ENCODE measurements at regions not wholly inside any gene's neighbourhood (a gene's known extent, or its start where the extent isn't known, plus 50 kb on each side); places are given as distances from the start of the nearest gene placed in this dataset.

DNA sequence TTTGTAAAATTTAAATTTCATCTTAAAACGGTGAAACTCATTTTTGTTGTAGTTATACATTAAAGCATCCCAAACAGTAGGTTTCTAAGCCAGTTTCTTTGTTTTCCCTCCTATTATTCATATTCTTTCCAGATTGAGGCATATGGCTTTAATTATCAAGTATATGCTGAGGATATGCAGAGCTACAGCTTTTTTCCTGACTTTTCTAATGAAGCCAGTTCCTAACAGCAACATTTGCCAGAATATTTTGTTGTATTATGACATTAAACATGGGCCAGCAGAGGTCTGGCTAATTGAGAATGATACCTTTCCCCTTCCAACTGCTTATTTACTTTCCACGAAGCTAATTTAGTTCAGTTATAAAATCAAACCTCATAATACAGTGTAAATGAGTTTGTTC, 75.3 kb downstream of the SLIT2 start:
- no peak for DNase-seq (ENCODE audit: low spot score in 2 of 2)
- H3K4me3 ChIP-seq = no peak overlapping the region

DNA sequence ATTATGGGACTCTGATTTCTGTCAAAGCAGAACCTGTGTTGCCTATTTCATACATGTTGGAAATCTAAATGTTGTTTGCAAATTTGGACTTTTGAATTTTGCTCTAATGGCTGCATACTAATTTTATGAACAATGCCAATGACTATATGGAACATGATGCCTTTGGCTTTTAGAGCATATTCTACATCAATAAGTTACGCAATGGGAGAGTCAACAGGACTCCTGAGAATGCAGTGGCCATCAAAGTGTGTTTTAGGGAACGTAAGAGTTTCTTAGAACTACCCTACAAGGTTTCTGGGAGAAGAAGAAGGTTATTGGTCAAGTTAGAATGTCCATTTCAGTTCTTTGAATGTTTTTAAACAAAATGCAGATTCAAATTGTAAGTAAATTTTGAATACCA, 76.1 kb downstream of the SLIT2 start:
- H3K27me3 ChIP-seq = no peaks in the 10 kb centered on the region
- TF ChIP-seq, protein P1, sequence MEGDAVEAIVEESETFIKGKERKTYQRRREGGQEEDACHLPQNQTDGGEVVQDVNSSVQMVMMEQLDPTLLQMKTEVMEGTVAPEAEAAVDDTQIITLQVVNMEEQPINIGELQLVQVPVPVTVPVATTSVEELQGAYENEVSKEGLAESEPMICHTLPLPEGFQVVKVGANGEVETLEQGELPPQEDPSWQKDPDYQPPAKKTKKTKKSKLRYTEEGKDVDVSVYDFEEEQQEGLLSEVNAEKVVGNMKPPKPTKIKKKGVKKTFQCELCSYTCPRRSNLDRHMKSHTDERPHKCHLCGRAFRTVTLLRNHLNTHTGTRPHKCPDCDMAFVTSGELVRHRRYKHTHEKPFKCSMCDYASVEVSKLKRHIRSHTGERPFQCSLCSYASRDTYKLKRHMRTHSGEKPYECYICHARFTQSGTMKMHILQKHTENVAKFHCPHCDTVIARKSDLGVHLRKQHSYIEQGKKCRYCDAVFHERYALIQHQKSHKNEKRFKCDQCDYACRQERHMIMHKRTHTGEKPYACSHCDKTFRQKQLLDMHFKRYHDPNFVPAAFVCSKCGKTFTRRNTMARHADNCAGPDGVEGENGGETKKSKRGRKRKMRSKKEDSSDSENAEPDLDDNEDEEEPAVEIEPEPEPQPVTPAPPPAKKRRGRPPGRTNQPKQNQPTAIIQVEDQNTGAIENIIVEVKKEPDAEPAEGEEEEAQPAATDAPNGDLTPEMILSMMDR (IDR thresholded peaks at IDR 0.05) = no peak
- TF ChIP-seq POLR2A (IDR thresholded peaks at IDR 0.05) = no peak
- no peaks in the 10 kb centered on the region for H3K4me1 ChIP-seq
- no peak overlapping the region for H3K27ac ChIP-seq
- H3K36me3 ChIP-seq = no peaks in the 10 kb centered on the region
- no peak overlapping the region for H3K4me3 ChIP-seq
- DNase-seq (ENCODE audit: low spot score in 2 of 2) = no peak
- 86% methylated on average over 2 of the region's 2 CpGs for whole genome bisulfite sequencing
- H3K9me3 ChIP-seq = no peaks in the 10 kb centered on the region

More for the DNA sequence above, 75.3 kb downstream of the SLIT2 start:
- WGBS = 52% methylated on average over 2 of the region's 2 CpGs
- Histone ChIP-seq H3K36me3 (no peaks in the 10 kb centered on the region), H3K4me1 (no peaks in the 10 kb centered on the region), H3K27ac (no peak overlapping the region), H3K27me3 (no peaks in the 10 kb centered on the region), H3K9me3 (no peaks in the 10 kb centered on the region)
- TF ChIP-seq POLR2A (IDR thresholded peaks at IDR 0.05) (no peak), POLR2AphosphoS5 (IDR thresholded peaks at IDR 0.05) (no peak), EP300 (IDR thresholded peaks at IDR 0.05) (no peak)
- TF ChIP-seq, protein P1 (IDR thresholded peaks at IDR 0.05) = no peak

DNA sequence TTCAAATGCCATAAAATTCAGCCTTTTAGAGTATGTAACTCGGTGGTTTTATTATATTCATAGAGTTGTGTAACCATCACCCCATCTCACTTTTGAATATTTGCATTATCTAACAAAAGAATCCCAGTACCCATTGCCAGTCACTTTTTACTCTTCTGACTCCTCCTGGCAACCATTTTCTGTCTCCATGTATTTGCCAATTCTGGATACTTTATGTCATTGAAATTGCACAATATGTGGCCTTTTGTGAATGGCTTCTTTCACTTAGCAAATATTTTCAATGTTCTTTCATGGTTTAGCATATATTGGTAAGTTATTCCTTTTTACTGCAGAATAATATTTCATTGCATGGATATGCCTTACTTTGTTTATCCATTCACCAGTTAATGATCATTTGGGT, 79.9 kb downstream of the SLIT2 start:
- H3K36me3 ChIP-seq = no peaks in the 10 kb centered on the region
- H3K4me1 ChIP-seq = no peaks in the 10 kb centered on the region
- no peaks in the 10 kb centered on the region for H3K9me3 ChIP-seq
- DNase-seq (ENCODE audit: low spot score in 2 of 2) = no peak
- no peak overlapping the region for H3K4me3 ChIP-seq
- WGBS = 65% methylated on average over 1 of the region's 1 CpG
- TF ChIP-seq, protein P1 (IDR thresholded peaks at IDR 0.05) = no peak
- TF ChIP-seq EP300 (IDR thresholded peaks at IDR 0.05) = no peak
- no peak for TF ChIP-seq POLR2A (IDR thresholded peaks at IDR 0.05)
- TF ChIP-seq POLR2AphosphoS5 (IDR thresholded peaks at IDR 0.05) = no peak
- H3K27me3 ChIP-seq = no peaks in the 10 kb centered on the region
- H3K27ac ChIP-seq = no peak overlapping the region

DNA sequence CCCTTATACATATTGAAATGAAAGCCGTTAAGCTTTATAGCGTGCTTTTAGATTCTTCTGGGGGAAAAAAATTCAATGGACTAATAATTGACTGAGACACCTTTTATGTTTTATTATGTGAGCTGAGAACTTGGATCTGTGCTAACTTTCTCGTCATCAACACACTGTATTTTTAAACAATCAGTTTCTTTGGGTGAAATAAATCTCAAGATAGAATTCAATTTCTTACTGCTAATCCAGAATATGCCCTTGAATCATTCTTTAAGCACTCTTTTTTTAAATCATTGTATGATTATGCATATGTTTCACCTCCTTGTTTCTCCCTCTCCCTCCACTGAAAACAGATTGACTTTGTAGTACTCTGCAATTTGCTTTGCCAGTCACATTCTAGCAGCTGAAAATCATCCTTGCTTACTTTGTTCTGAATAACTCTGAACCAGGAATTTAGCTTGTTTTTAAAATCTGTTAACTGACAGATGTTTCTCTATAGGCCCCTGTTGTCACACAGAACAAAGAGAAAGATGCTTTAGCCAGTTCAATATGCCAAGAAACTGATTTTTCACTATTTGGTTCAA, 81.5 kb downstream of the SLIT2 start:
- H3K4me3 ChIP-seq = no peak overlapping the region
- TF ChIP-seq EP300 (IDR thresholded peaks at IDR 0.05) (no peak), POLR2A (IDR thresholded peaks at IDR 0.05) (no peak), POLR2AphosphoS5 (IDR thresholded peaks at IDR 0.05) (no peak)
- TF ChIP-seq, protein P1 (IDR thresholded peaks at IDR 0.05) = no peak
- DNase-seq (ENCODE audit: low spot score in 2 of 2) = no peak
- WGBS = 74% methylated on average over 3 of the region's 3 CpGs
- H3K4me1 ChIP-seq = no peaks in the 10 kb centered on the region
- H3K27me3 ChIP-seq = no peaks in the 10 kb centered on the region
- H3K9me3 ChIP-seq = no peaks in the 10 kb centered on the region
- no peak overlapping the region for H3K27ac ChIP-seq
- H3K36me3 ChIP-seq = no peaks in the 10 kb centered on the region

DNA sequence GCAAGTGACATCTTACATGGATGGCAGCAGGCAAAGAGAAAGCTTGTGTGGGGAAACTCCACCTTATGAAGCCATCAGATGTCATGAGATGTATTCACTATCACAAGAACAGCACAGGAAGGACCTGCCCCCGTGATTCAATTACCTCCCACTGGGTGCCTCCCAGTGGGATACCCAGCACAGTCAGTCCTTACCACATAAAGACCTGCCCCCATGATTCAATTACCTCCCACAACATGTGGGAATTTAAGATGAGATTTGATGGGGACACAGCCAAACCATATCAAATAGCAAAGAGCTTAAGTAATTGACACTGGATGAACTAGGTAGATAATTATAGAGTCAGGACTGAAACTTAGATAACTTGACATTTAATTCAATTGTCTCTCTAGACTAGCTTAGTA, 85.6 kb downstream of the SLIT2 start:
- Histone ChIP-seq H3K27ac (no peak overlapping the region), H3K27me3 (no peaks in the 10 kb centered on the region), H3K4me1 (no peaks in the 10 kb centered on the region), H3K9me3 (no peaks in the 10 kb centered on the region), H3K36me3 (no peaks in the 10 kb centered on the region), H3K4me3 (no peak overlapping the region)
- 73% methylated on average over 1 of the region's 1 CpG for WGBS
- no peak for DNase-seq (ENCODE audit: low spot score in 2 of 2)
- TF ChIP-seq POLR2AphosphoS5 (IDR thresholded peaks at IDR 0.05) (no peak), POLR2A (IDR thresholded peaks at IDR 0.05) (no peak), EP300 (IDR thresholded peaks at IDR 0.05) (no peak)

DNA sequence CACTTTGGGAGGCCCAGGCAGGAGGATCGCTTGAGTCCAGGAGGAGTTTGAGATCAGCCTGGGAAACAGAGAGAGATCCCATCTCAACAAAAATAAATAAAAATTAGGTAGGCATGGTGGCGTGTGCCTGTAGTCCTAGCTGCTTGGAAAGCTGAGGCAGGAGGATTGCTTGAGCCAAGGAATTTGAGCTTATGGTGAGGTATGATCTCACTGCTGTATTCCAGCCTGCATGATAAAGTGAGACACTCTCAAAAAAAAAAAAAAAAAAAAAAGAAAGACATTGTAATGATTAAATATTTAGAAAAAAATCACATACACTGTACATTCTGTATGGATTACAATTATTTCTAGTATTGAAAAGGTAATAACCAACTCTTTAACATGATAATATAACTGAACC, 87.1 kb downstream of the SLIT2 start:
- TF ChIP-seq POLR2AphosphoS5 (IDR thresholded peaks at IDR 0.05) (no peak), POLR2A (IDR thresholded peaks at IDR 0.05) (no peak), EP300 (IDR thresholded peaks at IDR 0.05) (no peak)
- TF ChIP-seq, protein P1 (IDR thresholded peaks at IDR 0.05) = no peak
- DNase-seq (ENCODE audit: low spot score in 2 of 2) = no peak
- no peaks in the 10 kb centered on the region for H3K4me1 ChIP-seq
- WGBS = 82% methylated on average over 2 of the region's 2 CpGs
- H3K27me3 ChIP-seq = no peaks in the 10 kb centered on the region
- no peak overlapping the region for H3K4me3 ChIP-seq
- no peaks in the 10 kb centered on the region for H3K36me3 ChIP-seq
- no peaks in the 10 kb centered on the region for H3K9me3 ChIP-seq
- H3K27ac ChIP-seq = no peak overlapping the region

Data from suprapubic skin (tissue), 4 donors.